Activated naive CD4-positive, alpha-beta T cell treated with anti-CD3 and anti-CD28 coated beads, Interleukin-2, amount 50 U/mL, for 24 hours (primary cell): ENCODE measurements at regions not wholly inside any gene's neighbourhood (a gene's known extent, or its start where the extent isn't known, plus 50 kb on each side); places are given as distances from the start of the nearest gene placed in this dataset.

Source experiments
- H3K27ac Mint-ChIP-seq: one replicate; pipeline ENCODE4 v1.8.0; 2021; ENCODE audit warnings: mild to moderate bottlenecking, mixed read lengths
- H3K27me3 Mint-ChIP-seq: one replicate; pipeline ENCODE4 v1.8.0; 2021; ENCODE audit warnings: mixed read lengths
- H3K36me3 Mint-ChIP-seq: one replicate; pipeline ENCODE4 v1.8.0; 2021; ENCODE audit warnings: mixed read lengths
- H3K4me1 Mint-ChIP-seq: one replicate; pipeline ENCODE4 v1.8.0; 2021; ENCODE audit warnings: mixed read lengths
- H3K4me3 Mint-ChIP-seq: one replicate; pipeline ENCODE4 v1.8.0; 2021; ENCODE audit warnings: mild to moderate bottlenecking, mixed read lengths
- H3K9me3 Mint-ChIP-seq: one replicate; pipeline ENCODE4 v1.8.0; 2021; ENCODE audit warnings: mixed read lengths

DNA sequence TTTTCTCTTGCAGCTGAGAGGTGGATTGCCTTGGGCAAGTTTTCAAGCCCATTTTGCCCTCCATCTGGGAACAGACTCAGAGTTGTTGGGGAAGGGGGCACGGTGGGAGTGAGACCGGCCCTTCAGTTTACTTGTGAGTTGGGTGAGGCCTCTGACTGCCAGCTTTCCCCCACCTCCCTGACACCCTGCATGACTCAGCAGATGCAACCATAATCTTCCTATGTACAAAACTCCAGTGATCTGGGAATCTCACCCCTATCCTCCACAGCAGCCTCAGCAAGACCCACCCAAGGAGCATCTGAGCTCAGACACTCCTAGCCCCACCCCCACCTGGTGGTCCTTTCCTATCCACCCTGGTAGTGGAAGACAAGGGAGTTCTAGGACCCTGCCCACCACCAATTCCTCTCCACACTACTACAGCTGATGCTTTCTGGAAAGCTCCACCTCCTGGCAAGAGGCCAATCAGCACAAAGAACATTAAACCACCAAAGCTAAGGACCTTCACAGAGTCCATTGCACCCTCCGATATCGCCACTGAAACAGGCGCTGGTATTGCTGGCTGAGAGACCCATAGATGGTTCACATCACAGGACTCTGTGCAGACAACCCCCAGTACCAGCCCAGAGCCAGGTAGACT, 99.4 kb upstream of the STK26 start:
- Mint-ChIP-seq H3K27me3 (no peaks in the 10 kb centered on the region), H3K27ac (no peak overlapping the region), H3K9me3 (no peaks in the 10 kb centered on the region), H3K4me3 (no peak overlapping the region), H3K4me1 (peaks cover 13% of the 10 kb centered on the region), H3K36me3 (no peaks in the 10 kb centered on the region)

GRCh38 chrX:131938749-131939148, 84.4 kb upstream of the STK26 start:
- H3K4me3 Mint-ChIP-seq, result no peak overlapping the region
- H3K27ac Mint-ChIP-seq, result no peak overlapping the region
- H3K9me3 Mint-ChIP-seq, result no peaks in the 10 kb centered on the region
- H3K4me1 Mint-ChIP-seq, result no peaks in the 10 kb centered on the region
- H3K36me3 Mint-ChIP-seq, result no peaks in the 10 kb centered on the region
- no peaks in the 10 kb centered on the region for H3K27me3 Mint-ChIP-seq

- Mint-ChIP-seq H3K27me3 (no peaks in the 10 kb centered on the region), H3K27ac (no peak overlapping the region), H3K4me3 (no peak overlapping the region), H3K4me1 (peaks cover 12% of the 10 kb centered on the region), H3K9me3 (no peaks in the 10 kb centered on the region), H3K36me3 (no peaks in the 10 kb centered on the region)
Measured at GRCh38 chrX:131942034-131942433, 81.1 kb upstream of the STK26 start.

- H3K36me3 Mint-ChIP-seq, result no peaks in the 10 kb centered on the region
- H3K9me3 Mint-ChIP-seq, result no peaks in the 10 kb centered on the region
- peak overlapping the region; percentile 19 for H3K27ac Mint-ChIP-seq
- no peak overlapping the region for H3K4me3 Mint-ChIP-seq
- no peaks in the 10 kb centered on the region for H3K27me3 Mint-ChIP-seq
- H3K4me1 Mint-ChIP-seq, result peaks cover 12% of the 10 kb centered on the region
Measured at GRCh38 chrX:131944936-131945902, 77.9 kb upstream of the STK26 start.

GRCh38 chrX:131951166-131951565, 71.9 kb upstream of the STK26 start:
- no peaks in the 10 kb centered on the region for H3K9me3 Mint-ChIP-seq
- no peaks in the 10 kb centered on the region for H3K27me3 Mint-ChIP-seq
- H3K36me3 Mint-ChIP-seq, result peaks cover 2% of the 10 kb centered on the region
- H3K4me1 Mint-ChIP-seq, result peaks cover 6% of the 10 kb centered on the region
- H3K4me3 Mint-ChIP-seq, result no peak overlapping the region
- no peak overlapping the region for H3K27ac Mint-ChIP-seq

GRCh38 chrX:131955099-131955777, 67.9 kb upstream of the STK26 start:
- Mint-ChIP-seq H3K27ac (no peak overlapping the region), H3K27me3 (no peaks in the 10 kb centered on the region), H3K9me3 (peaks cover under 1% of the 10 kb centered on the region), H3K4me1 (peaks cover 6% of the 10 kb centered on the region), H3K36me3 (peaks cover 2% of the 10 kb centered on the region), H3K4me3 (no peak overlapping the region)

GRCh38 chrX:131958724-131959123, 64.4 kb upstream of the STK26 start:
- Mint-ChIP-seq H3K27me3 (no peaks in the 10 kb centered on the region), H3K9me3 (peaks cover 7% of the 10 kb centered on the region)

DNA sequence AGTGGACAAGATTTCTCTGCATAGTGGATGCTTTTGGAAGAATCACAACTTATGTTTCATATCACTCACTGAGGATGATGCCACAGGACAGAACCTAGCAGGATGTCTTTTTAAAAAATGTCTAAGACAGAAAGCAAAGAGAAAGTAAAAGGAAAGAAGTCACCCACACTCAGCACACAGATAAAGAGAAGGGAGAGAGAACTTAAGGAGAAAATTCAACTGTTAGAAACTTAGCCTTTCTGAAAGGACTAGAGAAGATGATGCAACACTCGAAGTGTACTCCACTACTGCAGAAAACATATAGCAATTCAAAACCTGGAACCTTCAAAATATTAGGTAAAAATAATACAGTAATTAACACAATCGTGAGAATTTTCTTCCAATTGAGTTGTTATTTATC, 52.8 kb upstream of the STK26 start:
- peak overlapping the region; percentile 56 for H3K4me3 Mint-ChIP-seq

More at GRCh38 chrX:131958724-131959123, 64.4 kb upstream of the STK26 start:
- Mint-ChIP-seq H3K27ac (no peak overlapping the region), H3K36me3 (peaks cover 6% of the 10 kb centered on the region), H3K4me3 (no peak overlapping the region), H3K4me1 (peaks cover 19% of the 10 kb centered on the region)

More for the DNA sequence above, 52.8 kb upstream of the STK26 start:
- peak overlapping the region; percentile 96 for H3K27ac Mint-ChIP-seq
- H3K27me3 Mint-ChIP-seq, result no peaks in the 10 kb centered on the region
- no peaks in the 10 kb centered on the region for H3K36me3 Mint-ChIP-seq
- no peaks in the 10 kb centered on the region for H3K9me3 Mint-ChIP-seq
- peaks cover 8% of the 10 kb centered on the region for H3K4me1 Mint-ChIP-seq
